NCI-H2171 (cell line): ENCODE measurements at regions not wholly inside any gene's neighbourhood (a gene's known extent, or its start where the extent isn't known, plus 50 kb on each side); places are given as distances from the start of the nearest gene placed in this dataset.

Source experiments
- DNase-seq: peaks from one replicate; lab custom pipeline; 2025; lab: John Stamatoyannopoulos, UW

DNA sequence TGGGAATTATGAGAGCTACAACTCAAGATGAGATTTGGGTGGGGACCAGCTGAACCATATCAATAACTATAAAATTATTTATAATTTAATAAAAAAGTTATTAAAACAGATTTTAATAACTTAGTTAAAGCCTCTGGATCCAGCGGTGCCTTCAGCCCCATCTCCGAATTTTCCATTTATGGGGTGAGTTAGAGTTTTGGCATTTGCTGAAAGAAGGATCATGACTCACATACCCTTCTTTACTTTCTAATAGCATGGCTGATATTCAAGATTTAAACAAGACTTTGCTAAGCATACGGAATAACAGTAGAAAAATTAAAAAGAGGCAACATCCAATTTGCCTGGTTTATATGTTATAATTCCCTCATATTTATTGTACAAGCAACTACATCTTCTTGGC, 94.5 kb downstream of the RDH14 start:
- no peak for DNase-seq

DNA sequence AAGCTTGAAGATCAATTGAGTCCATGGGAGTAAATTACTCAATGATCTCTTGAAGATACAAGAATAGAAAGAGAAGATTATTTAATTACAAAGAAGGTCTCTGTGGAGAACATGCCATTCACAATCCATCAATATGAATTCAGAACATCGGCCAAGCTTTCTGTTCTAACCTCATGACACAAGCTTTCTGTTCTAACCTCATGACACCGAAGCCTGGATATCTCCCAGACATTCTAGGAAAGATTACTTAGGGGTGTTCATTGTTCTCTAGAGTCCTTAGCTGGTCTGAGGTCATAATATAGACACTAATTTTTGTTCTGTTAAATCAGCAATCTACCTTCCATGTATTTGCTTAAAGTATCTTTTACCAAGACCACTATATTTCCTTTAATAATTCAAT, 95.5 kb downstream of the RDH14 start:
- no peak for DNase-seq

DNA sequence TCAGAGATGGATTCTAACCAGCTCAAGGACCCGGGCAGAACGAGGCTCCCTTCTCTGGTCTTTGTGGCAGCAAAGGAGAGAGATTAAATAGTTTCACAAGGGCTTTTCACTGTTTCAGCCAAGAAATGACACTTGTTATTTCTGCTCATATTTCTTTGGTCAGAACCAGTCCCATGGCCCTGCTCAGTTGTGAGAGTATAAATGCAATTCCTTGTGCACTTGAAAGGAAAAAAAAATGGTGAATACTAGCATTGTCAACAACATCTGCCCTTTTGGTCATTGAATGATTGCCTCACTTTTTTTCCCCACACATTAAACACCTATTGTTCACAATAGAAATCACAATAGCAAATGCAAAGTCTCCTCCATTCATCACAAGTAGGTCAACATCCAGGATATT, 104.4 kb downstream of the RDH14 start:
- DNase-seq, result no peak

DNA sequence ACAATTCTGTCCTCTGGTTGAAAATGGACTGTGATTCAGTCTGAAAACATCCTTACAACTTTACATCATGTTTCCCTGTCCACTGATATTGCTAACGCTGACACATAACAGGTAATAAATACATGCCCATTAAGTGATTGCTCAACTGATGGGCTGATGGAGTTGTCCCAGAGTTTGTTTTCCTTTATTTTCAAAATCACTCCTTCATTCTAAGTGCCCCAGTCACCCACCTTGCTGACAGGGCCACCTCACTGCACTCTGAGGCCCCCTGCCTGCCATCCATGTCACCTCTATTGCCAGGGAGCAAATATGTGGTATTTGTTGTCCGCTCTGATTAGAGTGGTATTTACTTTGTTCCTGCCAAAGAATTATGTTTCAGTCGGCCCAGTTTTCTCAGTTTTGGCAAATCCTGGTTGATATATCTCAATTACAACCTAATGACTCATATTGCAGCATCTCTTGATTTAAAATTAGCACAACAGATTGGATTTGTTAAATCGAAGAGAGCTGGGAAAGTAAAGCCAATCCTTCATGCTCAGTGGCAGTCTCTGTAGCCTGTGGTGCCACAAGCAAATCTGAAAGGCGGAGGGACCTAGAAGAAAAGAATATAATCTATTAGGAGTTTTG, 105.1 kb downstream of the RDH14 start:
- DNase-seq, result no peak

DNA sequence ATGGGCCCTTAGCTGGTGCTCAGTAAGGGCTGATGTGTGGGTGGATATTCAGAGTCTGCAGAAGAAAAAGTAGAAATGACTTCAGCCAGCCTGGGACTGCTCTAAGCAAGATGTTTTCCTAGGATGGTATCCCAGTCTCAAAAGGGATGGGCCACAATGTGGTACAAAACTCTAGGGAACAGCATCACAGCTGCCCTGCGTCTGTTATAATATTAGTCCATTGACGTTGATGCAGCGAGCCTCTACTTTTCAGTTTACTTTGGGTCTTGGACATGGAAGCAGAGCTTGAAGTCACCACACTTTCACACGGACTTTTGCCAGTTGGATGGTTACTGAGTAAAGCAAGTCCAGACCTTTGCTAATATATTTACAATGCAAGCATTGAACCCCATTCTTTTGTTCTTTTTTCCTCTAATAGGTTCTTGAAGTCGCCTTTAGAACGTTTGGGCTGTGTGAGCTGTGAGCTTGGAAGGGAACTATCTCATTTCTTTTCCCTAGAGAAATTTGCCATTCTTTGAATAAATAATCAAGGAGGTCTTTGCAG, 105.7 kb downstream of the RDH14 start:
- DNase-seq, result no peak

DNA sequence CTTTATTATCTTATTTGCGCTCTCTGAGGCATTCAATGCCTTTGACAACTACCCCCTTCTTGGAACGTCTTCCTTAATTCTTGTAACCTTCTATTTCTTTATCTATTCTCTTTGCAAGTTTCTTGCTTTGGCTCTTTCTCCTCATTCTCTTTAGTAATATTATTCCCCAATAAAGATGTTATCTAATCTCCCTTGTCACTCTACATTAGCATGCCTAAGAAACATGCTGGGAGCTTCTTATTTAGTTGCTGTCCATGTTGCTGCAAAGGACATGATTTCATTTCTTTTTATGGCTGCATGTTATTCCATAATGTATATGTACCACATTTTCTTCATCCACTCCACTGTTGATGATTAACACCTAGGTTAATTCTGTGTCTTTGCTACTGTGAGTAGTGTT, 113.7 kb downstream of the RDH14 start:
- DNase-seq, result no peak

DNA sequence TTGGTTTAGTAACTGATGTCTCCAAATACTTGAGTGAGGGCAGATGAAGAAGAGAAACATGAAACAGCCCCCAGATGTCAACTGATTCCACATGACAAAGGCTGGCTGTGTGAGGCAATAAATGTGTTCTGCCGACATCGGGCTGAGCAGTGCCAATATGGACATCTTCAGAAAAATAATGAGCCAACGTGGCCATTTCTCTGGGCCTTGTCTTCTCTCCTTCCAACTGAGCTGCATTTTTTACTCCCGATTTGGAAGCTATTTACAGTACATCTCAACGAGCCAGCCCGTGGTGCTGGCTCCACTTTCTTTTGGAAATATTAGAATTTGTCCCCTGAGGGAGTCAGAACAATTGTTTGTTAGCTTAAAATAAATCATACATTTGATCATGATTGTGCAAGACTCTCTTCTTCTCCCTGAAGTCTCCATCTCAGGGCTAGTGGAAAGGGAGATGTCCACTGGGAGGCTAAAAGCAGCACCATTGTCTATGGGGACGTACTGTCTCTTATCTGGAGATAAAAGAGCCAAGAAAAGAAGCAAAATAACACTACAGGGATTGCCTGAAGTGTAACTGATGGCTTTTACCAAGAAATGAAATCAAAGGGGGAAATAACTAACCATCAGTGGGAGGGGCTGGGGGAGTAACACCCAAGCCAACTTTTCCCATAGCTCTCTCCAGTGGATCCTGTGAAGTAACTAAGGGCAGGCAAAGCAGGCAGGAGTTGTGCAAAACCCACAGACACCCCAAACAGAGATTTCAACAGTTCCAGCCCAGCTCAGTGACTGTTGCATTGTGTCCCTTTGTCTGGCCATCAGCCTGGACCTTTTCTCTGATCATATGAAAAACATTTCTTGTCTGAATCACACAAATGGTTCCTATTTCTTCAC, 114.8 kb downstream of the RDH14 start:
- DNase-seq, result no peak

DNA sequence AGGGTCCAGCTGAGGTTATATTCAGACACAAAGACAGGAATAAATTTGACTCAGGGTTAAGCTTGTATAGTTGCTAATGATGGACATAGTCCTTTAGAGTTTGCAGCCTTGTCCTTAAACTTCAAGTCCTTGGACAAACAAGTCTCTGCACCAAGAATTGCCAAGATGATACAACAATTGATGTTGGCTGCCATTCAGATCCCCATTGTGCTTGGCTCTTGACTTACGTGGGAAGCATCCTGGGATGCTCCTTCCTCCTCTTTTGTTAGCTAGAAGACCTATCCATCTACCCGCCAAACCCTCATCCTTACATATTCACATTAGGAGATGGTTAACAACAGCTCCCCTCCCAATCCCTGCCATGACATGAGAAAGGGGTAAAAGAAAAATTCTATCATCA, 115.6 kb downstream of the RDH14 start:
- DNase-seq, result no peak

DNA sequence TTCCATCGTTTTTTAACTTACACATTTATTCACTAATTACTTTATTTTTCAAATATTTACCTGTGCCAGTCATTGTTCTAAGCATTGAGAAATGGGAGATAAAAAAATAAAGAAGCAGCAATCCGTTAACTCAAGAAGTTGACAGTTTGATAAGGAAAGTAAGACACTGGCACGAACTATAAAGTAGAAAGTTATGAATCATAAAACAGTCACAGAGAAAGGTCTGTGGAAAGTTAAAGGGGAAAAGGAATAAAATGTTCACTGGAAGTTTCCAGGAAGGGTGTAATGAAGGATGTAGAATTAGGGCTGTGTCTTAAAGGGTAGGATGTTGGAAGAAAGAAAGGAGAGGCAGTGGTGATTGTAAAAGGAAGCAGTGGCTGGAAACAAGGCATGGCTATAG, 118.9 kb downstream of the RDH14 start:
- DNase-seq, result no peak

DNA sequence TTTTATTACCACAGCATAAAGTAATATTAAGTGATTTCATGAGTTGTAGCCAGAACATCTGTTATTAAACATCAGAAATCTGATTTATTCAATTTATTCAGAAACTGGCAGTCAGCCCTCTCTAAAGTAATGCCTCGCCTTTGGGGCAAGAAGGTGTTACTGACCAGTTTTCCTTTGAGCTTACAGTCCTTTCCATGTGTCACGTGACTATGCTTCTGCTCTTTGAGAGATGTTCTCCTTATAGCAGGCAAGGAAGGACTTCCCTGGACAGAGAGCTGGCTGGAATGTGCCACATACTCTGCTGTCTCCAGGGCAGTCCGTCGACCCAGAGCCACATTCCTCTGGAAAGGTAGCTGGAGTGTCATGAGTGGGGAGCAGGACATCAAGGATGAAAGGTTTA, 119.7 kb downstream of the RDH14 start:
- no peak for DNase-seq

DNA sequence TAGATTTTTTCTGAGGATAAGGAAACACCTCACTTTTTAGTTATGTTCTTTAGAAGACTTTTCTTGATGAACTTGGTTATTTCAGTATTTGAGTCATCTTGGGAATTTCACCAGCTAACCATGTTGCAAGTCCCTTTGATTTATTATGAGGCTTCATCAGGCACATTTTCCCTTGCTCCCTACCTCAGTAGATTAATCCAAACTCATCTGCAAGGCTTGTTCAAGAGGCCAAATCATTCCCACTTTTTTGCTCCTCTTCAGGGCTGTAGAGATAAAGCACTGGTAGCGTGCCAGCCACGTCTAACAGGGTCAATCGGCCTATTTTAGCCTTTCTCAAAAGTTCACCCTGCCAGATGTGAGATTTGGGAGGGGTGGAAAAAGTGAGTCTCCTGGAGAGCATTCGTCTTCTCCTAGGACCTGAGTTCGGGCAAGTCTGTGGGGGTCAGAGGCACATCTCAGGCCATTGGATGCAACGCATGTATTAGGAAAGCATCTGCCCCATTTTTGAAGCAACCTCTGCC, 120.3 kb downstream of the RDH14 start:
- no peak for DNase-seq

DNA sequence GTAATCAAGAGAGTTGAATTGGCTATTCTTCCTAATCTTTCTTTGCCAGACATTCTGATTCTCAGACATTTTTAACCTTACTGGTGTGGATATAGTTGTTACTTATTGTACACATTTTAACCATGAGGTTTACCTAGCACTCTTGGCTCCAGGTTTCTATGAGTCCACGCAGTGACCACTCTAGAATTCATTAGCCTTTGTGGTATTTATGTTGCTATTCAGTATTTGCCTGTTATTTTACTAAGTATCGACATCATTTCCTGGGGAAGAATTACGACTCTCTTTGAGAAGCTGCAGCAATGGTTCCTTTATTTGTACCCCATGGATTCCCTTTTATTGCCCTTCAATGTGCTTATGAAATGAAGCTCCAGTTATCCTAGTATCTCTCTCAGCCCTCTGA, 120.7 kb downstream of the RDH14 start:
- no peak for DNase-seq

DNA sequence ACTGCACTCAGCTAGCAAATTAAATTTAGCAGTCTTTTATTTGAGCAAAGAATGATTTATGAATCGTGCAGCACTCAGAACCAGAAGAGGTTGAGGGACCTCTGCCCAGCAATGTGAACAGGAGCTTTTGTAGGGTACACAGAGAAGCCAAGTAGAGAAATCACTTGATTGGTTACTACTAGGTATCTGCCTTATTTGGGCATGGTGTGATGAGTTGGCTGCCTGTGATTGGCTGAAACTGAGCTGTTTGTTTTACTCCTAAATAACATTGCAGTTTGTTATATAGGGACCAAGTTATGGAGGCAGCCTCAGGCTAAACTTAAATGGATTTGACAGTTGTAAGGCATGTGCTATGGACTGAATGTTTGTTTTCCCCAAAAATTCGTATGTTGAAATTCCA, 122.5 kb downstream of the RDH14 start:
- no peak for DNase-seq

DNA sequence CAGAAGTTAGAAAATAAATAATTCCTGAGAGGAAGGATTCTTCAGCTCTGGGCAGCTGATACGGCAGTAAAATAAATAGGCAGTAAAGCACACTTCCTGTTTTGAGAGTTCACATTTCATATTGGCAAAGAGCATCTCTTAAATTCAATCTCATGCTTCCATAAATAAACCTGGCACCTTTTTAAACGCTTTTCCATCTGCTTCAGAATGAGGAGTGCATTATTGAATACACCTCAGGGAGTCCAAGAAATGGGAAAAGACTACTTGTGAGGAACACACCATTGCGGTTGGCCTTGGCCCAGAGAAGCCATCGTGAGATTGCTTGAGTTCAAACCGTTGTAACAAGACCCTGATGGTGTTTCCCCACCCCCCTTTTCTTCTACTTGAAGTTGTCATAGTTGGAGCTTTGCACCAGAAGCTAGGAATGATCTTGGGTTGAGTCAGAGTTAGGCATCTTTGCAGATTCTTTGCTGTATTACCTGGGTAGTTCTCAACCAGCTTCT, 123.9 kb downstream of the RDH14 start:
- peak; percentile 15 for DNase-seq

DNA sequence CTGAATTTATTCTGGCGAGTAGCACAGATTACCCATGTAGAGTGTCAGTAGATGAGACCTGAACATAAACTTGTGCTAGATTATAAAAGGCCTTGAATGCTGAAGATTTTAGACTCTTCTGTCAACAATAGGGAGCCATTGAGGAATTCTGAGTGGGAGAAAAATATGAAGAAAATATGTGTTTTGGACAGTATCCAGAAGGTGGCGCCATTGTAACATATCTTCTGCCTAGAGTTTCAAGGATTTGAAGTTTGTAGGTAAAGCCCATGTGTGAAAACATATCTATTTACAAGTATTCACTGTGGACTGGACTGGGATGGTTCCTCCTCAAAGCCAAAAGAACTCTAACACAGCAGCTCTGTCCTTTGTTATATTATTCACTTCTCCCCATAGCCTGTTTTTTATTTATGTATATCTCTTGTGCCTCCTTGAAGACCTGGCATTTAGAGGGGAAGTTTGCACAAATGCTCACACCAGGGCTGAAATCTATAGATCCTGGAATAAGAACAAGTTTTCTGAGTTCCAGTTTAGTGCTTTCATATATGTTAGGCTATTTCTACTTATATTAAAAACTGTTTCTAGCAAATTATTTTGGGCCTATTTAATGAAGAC, 124.9 kb downstream of the RDH14 start:
- DNase-seq, result peak; percentile 37

DNA sequence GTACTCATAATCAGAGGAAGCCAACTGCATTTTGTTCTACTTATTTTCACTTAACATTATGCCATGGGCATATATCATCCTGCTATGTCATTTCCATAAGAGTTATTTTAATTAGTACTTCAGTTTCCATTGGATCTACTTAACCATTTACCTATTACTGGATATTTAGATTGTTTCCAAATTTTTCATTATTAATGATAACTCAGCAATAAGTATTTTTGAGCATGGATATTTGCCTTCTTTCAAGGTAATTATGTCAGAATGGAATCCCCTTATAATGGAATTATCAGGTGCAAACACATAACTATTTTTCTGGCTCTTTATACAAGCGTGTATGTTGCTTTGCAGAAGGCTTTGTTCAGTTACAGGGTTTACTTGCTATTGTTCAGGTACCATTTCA, 126.6 kb downstream of the RDH14 start:
- no peak for DNase-seq

DNA sequence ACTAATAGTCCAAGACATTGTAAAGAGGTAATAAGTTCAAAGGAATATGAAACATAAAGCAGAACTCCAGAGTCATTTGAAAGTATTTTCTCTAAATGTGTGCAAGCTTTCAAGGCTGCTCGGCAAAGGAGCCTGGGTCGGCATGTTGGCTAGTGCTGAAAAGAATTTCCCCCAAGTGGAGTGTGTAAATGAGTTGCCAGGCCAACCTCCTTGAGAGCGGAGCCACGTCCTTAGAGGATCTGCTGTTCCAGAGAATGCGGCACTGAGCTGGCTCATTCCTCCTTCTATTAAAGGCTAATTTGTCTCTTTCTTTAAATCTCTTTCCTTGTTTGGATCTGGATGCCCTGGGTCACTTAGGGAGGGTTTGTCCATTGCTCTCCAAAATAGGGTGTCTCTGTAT, 127.5 kb downstream of the RDH14 start:
- no peak for DNase-seq

DNA sequence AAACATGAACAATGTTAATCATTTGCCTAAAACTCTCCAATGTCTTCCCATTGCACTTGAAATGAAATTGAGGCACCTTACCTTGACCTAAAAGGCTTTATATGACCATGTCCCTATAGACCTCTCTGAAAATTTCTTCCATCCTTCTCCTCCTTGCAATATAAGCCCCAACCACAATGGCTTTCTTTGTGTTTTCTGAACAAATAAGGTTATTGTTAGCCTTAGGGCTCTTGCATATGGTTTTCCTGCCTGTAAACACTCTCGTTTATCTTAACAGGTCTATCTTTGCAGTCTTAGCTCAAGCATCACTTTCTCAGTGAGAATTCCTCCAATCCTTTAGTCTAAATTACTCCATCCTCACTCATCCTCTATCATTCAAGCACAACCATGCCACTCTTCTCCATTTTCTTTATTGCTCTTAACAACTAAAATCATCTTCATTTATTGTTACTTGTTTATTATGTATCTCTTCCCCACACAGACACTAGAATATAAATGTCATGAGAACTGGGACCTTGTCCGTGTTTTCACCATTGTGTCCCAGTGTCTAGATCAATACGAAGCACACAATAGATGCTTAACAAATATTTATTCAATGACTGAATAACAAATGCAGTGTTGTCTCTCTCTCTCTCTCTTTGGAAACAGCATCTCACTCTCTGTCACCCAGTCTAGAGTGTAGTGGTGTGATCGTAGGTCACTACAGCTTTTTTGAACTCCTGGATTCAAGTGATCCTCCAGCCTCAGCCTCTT, 129.3 kb downstream of the RDH14 start:
- no peak for DNase-seq

DNA sequence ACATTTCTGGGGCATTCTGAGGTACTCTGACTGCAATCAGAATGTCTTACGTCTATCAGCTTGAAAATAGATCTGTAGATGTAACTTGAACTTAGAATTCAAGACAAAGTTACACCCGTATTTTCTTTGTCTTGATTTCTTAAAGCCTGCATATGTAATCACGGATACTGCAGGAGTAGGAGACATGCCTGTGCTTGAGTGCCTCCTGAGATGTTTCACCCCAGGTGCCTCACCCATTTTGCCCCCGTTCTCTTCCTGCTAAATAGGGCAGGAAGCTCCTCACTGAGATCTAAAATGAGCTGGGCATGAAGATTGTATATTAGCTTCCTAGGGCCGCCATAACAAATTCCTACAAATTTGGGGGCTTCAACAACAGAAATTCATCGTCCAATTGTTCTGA, 131.9 kb downstream of the RDH14 start:
- no peak for DNase-seq

DNA sequence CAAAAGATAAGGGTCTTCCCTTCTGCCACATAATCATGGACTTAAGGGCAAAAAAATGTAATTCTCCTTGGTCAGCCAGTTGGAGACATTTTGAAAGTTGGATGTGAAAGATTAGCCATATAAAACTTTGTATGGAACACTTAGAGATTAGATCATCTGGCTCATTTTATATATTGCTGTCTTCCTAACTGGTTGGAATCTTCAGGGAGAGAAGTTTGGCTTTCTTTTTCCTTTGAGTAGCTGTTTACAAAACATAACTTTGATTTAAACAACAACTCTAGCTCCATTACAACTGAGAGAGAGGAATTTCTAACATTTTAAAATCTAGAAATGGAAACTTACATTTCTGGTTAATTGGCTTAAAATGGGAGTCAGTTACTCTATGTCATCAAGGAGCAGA, 132.7 kb downstream of the RDH14 start:
- DNase-seq, result no peak

DNA sequence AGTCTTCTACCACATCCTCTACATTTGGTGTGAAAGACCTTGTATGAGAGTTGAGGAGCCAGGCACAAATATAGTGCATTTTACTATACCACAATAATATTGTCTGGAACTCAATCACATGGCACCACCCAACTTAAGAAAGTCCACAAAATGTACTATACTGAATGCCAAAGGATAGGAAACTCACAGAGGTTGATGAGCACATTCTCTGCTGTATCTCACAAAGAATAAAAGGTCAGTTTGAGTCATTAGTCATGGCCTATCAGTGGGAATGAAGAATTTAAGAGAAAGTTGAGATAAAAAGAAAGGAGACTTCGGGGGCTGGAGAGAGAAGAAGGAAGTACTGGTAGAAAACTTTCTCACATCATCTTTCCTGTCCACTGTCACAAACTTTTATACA, 134.3 kb downstream of the RDH14 start:
- no peak for DNase-seq

DNA sequence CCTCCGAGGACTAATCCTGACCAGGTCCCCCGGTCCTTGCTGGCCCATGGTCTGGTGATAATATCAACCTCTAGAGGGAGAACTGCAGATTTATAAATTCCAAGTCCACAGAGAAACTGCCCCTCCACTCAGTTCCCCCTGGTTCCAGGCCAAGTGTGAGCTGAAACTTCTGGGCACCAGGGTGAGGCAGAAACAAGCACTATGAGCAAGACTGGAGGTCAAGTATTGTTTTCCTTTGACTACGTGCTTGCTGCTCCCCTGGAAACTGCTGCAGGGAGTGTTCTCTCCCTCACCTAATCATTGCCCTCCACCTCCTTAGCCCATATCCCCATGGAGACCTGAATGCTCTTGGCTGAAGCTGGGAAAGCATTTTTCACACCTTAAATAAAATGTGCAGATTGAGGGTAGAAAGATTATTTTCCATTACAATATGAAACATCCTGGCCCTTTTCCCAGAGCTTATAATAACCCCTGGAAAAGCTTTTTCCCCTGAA, 135.2 kb downstream of the RDH14 start:
- DNase-seq, result no peak
